Stomach (tissue), 8 donors: ENCODE measurements at regions not wholly inside any gene's neighbourhood (a gene's known extent, or its start where the extent isn't known, plus 50 kb on each side); places are given as distances from the start of the nearest gene placed in this dataset.

ENCODE experiments used
- DNase-seq, 2 donors: peaks; one replicate each; pipeline versions ENCODE4 v3.0.0 to v3.0.0-alpha.2; 2013 to 2019
- H3K27ac ChIP-seq, 5 donors: fragments of 200-600 bp in 4 of 5; sonication (generic) in 4 of 5; one replicate each; pipeline ENCODE4 v1.5.1; 2013 to 2019; ENCODE audit warnings: mild to moderate bottlenecking in 1 of 5, moderate library complexity in 1 of 5
- H3K27me3 ChIP-seq, 3 donors: fragments of 200-600 bp; sonication (generic); one replicate each; pipeline ENCODE4 v1.5.1; 2017 to 2019; ENCODE audit warnings: mixed run types in 1 of 3
- H3K36me3 ChIP-seq, 4 donors: fragments of 200-600 bp; sonication (generic); 1 replicate in 3 of 4; 2 replicates in 1 of 4; pipeline ENCODE4 v1.5.1; 2016 to 2019
- H3K4me1 ChIP-seq, 4 donors: fragments of 200-600 bp; sonication (generic); one replicate each; pipeline ENCODE4 v1.5.1; 2016 to 2019
- H3K4me3 ChIP-seq, 4 donors: fragments of 200-600 bp; sonication (generic) in 3 of 4; one replicate each; pipeline ENCODE4 v1.5.1; 2016 to 2019; ENCODE audit warnings: mild to moderate bottlenecking in 1 of 4
- H3K9me3 ChIP-seq, 4 donors: fragments of 200-600 bp; sonication (generic); one replicate each; pipeline ENCODE4 v1.5.1; 2016 to 2019
- CTCF ChIP-seq, 7 experiments: fragments of 450-650 bp in 4 of 7; fragments of 200-600 bp in 3 of 7; sonication (generic) in 3 of 7; IDR thresholded peaks; one replicate each; pipeline ENCODE4 v1.5.1; 2016 to 2019; ENCODE audit warnings: antibody characterized with exemption in 7 of 7, control low read depth in 2 of 7, mild to moderate bottlenecking in 1 of 7
- EP300 ChIP-seq: sonication (generic); formaldehyde crosslinking; IDR thresholded peaks from one replicate; pipeline ENCODE4 v1.6.1; 2017; ENCODE audit warnings: antibody characterized with exemption
- POLR2A ChIP-seq, 4 donors: fragments of 450-650 bp; IDR thresholded peaks; one replicate each; pipeline ENCODE4 v1.6.1; 2016; ENCODE audit warnings: antibody characterized with exemption in 4 of 4, control low read depth in 2 of 4, mild to moderate bottlenecking in 1 of 4, moderate library complexity in 1 of 4
- POLR2AphosphoS5 ChIP-seq, 3 donors: sonication (generic); formaldehyde crosslinking; IDR thresholded peaks; one replicate each; pipeline ENCODE4 v1.6.1; 2016; ENCODE audit warnings: antibody characterized with exemption in 3 of 3
- WGBS, 5 donors: extraction: QIAGEN DNeasy Blood & Tissue Kit in 3 of 5; methylation state at CpG; one replicate each; pipeline versions ENCODE4 v1.1.5 to v1.1.7; 2013 to 2018; 5-methylcytosine and 5-hydroxymethylcytosine counted together
- intact Hi-C: fragments of 100-400 bp; cut with DNase I; formaldehyde crosslinking; loops from one replicate; pipeline ENCODE4 v1.15.1; 2023; ENCODE audit warnings: low total_unique reads
- donor health status: healthy with polysubstance abuse.
- donor health status: Bipolar disorder and iron deficiency.
- donor health status: healthy.

GRCh38 chr2:145079641-145080040, 559.7 kb upstream of the ZEB2 start:
- Histone ChIP-seq H3K4me1 (no peaks in the 10 kb centered on the region), H3K27me3 (no peaks in the 10 kb centered on the region), H3K36me3 (no peaks in the 10 kb centered on the region), H3K4me3 (no peak overlapping the region), H3K27ac (no peak overlapping the region), H3K9me3 (no peaks in the 10 kb centered on the region)
- intact Hi-C loops = no loop called here
- TF ChIP-seq POLR2A (IDR thresholded peaks at IDR 0.05) (no peak), CTCF (IDR thresholded peaks at IDR 0.05) (no peak), EP300 (no peak), POLR2AphosphoS5 (IDR thresholded peaks at IDR 0.05) (no peak)
- WGBS, 5 donors = 91 to 94% (median 93%) methylated on average over 1 of the region's 1 CpG
- no peak for DNase-seq

DNA sequence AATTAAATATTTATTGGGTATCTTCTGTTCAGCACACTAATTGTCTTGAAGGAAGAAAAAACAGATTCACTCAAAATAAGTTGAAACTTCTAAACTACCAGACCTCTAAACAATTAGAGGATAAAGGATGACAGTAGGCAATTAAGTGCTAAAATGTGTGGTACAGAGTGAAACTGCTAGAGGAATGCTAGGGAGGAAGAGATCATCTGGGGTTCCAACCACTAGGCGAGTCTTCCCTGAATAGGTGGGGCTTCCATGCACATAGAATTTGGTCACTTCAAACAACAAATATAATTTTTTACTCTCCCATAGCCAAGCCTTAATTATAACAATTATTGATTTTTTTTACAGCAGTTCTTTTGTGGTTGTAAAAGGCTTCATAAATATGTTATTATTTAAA, 559.0 kb upstream of the ZEB2 start:
- Histone ChIP-seq H3K36me3 (no peaks in the 10 kb centered on the region), H3K27me3 (no peaks in the 10 kb centered on the region), H3K4me3 (no peak overlapping the region), H3K4me1 (no peaks in the 10 kb centered on the region), H3K27ac (no peak overlapping the region), H3K9me3 (no peaks in the 10 kb centered on the region)
- TF ChIP-seq CTCF (IDR thresholded peaks at IDR 0.05) (no peak), POLR2AphosphoS5 (IDR thresholded peaks at IDR 0.05) (no peak), POLR2A (IDR thresholded peaks at IDR 0.05) (no peak), EP300 (no peak)
- intact Hi-C loops = no loop called here
- no peak for DNase-seq
- whole genome bisulfite sequencing, 5 donors = 86 to 100% (median 91%) methylated on average over 1 of the region's 1 CpG

GRCh38 chr2:145076085-145076484, 556.2 kb upstream of the ZEB2 start:
- intact Hi-C loops = no loop called here
- no peaks in the 10 kb centered on the region for H3K36me3 ChIP-seq
- no peak overlapping the region for H3K4me3 ChIP-seq
- H3K27me3 ChIP-seq = no peaks in the 10 kb centered on the region
- DNase-seq = no peak
- H3K4me1 ChIP-seq = no peaks in the 10 kb centered on the region
- no peak for TF ChIP-seq POLR2AphosphoS5 (IDR thresholded peaks at IDR 0.05)
- TF ChIP-seq POLR2A (IDR thresholded peaks at IDR 0.05) = no peak
- TF ChIP-seq CTCF (IDR thresholded peaks at IDR 0.05) = no peak
- TF ChIP-seq EP300 = no peak
- 32 to 52% (median 45%) methylated on average over 1 of the region's 1 CpG for WGBS, 5 donors
- H3K9me3 ChIP-seq = no peaks in the 10 kb centered on the region
- no peak overlapping the region for H3K27ac ChIP-seq

DNA sequence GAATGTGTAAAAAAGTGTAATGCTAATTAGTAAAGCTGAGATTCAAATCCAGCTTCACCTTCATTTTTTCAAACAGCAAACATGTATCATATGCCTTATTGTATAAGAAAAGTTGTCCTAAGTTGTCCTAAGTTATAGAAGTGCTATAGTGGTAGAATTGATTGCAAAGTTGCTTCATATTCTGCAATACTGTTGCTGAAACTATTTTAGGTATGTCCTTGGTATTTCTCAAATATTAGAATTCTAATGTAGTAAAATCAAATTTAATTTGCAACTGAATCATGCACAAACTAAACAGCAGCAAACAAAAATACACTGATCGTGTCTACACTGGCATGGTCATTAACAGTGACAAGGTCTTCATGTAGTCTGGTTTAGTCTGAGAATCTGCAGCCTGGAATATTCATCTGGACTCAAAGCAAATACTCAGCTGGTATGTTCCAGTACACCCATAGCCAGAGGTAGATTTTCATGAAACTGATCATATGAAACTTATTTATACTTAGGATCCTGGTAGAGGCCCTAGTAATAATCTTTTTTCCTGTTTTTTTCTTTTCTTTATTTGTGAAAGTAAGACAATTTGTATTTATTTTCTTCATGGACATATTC, 555.6 kb upstream of the ZEB2 start:
- no peak overlapping the region for H3K4me3 ChIP-seq
- 66 to 92% (median 78%) methylated on average over 1 of the region's 1 CpG for WGBS, 5 donors
- intact Hi-C loops = no loop called here
- TF ChIP-seq CTCF (IDR thresholded peaks at IDR 0.05) (no peak), EP300 (no peak), POLR2AphosphoS5 (IDR thresholded peaks at IDR 0.05) (no peak), POLR2A (IDR thresholded peaks at IDR 0.05) (no peak)
- DNase-seq = no peak
- no peaks in the 10 kb centered on the region for H3K9me3 ChIP-seq
- H3K27me3 ChIP-seq = no peaks in the 10 kb centered on the region
- H3K36me3 ChIP-seq = no peaks in the 10 kb centered on the region
- H3K4me1 ChIP-seq = no peaks in the 10 kb centered on the region
- no peak overlapping the region for H3K27ac ChIP-seq
